Neutrophil (primary cell): ENCODE measurements at regions not wholly inside any gene's neighbourhood (a gene's known extent, or its start where the extent isn't known, plus 50 kb on each side); places are given as distances from the start of the nearest gene placed in this dataset.
"Not testable (repeated sequence)": the region's sequence is repeated elsewhere in the genome, so short reads cannot be mapped to it uniquely, and the experiment has no call there.

Source experiments
- H3K27ac ChIP-seq: fragments of 200-600 bp; sonication (generic); 2 replicates; pipeline ENCODE4 v1.5.1; 2016; ENCODE audit warnings: mild to moderate bottlenecking, moderate library complexity
- H3K27me3 ChIP-seq: fragments of 200-600 bp; sonication (generic); 2 replicates; pipeline ENCODE4 v1.6.0; 2016; ENCODE audit warnings: mild to moderate bottlenecking
- H3K36me3 ChIP-seq: fragments of 200-600 bp; sonication (generic); 2 replicates; pipeline ENCODE4 v1.5.1; 2017
- H3K4me1 ChIP-seq, 2 experiments: fragments of 200-600 bp in 1 of 2; sonication (generic) in 1 of 2; 1 replicate in 1 of 2; 2 replicates in 1 of 2; pipeline versions ENCODE4 v1.5.1 to v1.6.1; 2013 to 2016; ENCODE audit warnings: low read depth in 1 of 2, low read length in 1 of 2, mild to moderate bottlenecking in 1 of 2, moderate library complexity in 1 of 2; ENCODE audit not compliant: control insufficient read depth in 1 of 2, insufficient read depth in 1 of 2
- H3K4me3 ChIP-seq, 2 experiments: fragments of 200-600 bp in 1 of 2; sonication (generic) in 1 of 2; 1 replicate in 1 of 2; 2 replicates in 1 of 2; pipeline ENCODE4 v1.5.1; 2013 to 2016; ENCODE audit warnings: low read depth in 1 of 2, low read length in 1 of 2, mild to moderate bottlenecking in 1 of 2, moderate library complexity in 1 of 2
- H3K9me3 ChIP-seq: fragments of 200-600 bp; sonication (generic); 2 replicates; pipeline ENCODE4 v1.5.1; 2016
- TF ChIP-seq, protein P1 (sequence below): fragments of 200-600 bp; sonication (generic); IDR thresholded peaks from 2 replicates; pipeline ENCODE4 v1.5.1; 2016; ENCODE audit warnings: antibody characterized with exemption

DNA sequence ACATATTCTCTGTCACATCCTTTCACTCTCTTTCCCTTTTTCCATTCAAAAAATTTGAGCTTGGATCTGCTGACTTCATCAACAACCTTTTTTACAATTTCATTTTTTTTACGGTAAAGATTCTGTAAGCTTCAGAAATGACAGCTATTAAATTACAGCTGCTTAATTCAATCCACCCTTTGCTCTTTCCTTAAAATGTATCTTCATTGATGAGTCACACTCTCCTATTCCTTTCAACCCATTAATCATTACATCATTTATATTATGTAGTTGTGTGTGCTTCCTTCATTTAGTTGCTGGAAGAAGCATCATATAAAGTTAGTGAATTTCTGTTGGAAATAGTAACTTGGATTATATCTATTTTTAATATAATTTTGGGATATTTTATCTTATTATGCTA lies 67.1 kb upstream of the MAGI2 start:
- H3K27me3 ChIP-seq, result no peaks in the 10 kb centered on the region
- TF ChIP-seq, protein P1, sequence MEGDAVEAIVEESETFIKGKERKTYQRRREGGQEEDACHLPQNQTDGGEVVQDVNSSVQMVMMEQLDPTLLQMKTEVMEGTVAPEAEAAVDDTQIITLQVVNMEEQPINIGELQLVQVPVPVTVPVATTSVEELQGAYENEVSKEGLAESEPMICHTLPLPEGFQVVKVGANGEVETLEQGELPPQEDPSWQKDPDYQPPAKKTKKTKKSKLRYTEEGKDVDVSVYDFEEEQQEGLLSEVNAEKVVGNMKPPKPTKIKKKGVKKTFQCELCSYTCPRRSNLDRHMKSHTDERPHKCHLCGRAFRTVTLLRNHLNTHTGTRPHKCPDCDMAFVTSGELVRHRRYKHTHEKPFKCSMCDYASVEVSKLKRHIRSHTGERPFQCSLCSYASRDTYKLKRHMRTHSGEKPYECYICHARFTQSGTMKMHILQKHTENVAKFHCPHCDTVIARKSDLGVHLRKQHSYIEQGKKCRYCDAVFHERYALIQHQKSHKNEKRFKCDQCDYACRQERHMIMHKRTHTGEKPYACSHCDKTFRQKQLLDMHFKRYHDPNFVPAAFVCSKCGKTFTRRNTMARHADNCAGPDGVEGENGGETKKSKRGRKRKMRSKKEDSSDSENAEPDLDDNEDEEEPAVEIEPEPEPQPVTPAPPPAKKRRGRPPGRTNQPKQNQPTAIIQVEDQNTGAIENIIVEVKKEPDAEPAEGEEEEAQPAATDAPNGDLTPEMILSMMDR, result no peak
- no peaks in the 10 kb centered on the region for H3K36me3 ChIP-seq
- no peaks in the 10 kb centered on the region for H3K4me1 ChIP-seq
- H3K4me3 ChIP-seq, result no peak overlapping the region
- H3K9me3 ChIP-seq, result no peaks in the 10 kb centered on the region
- no peak overlapping the region for H3K27ac ChIP-seq

DNA sequence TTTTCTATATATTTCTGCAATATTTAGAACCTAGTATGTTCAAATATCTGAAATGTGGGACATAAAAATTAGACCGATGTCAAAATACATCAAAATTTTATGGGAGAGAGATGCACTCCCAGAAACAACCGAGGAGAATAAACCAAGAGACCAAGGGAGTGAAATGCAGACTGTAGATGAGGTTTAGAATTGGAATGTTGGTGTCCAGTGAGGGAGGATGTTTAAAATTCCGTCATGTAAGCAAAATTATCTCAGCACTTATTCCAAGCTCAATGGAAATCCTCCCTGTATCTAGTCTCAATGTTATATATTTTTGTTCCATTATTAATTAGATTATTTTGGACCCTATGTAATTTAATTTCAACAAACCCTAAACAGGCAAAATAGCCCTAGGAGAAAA lies 61.9 kb upstream of the MAGI2 start:
- H3K4me3 ChIP-seq, result no peak overlapping the region
- no peak overlapping the region for H3K27ac ChIP-seq
- H3K36me3 ChIP-seq, result no peaks in the 10 kb centered on the region
- H3K9me3 ChIP-seq, result no peaks in the 10 kb centered on the region
- TF ChIP-seq, protein P1, result no peak
- H3K27me3 ChIP-seq, result no peaks in the 10 kb centered on the region
- H3K4me1 ChIP-seq, result no peaks in the 10 kb centered on the region

DNA sequence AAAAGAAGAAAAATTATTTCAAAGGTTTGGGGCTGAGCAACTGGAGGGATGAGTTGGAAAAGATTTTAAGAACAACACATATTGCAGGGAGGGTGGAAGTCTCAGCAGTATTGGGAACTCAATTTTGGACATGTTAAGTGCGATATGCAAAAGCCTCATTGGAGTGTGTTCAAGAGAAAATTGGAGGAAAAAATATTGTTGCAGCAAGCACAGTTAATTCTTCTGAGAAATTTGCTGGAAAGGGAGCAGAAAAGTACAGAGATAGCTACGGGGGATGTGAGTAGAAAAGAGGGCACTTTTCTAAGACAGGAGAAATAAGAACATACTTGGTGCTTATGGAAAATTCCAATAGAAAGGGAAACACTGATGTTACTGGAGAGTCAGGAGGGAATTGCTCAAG lies 59.8 kb upstream of the MAGI2 start:
- no peaks in the 10 kb centered on the region for H3K27me3 ChIP-seq
- no peaks in the 10 kb centered on the region for H3K36me3 ChIP-seq
- H3K27ac ChIP-seq, result no peak overlapping the region
- TF ChIP-seq, protein P1, result no peak
- H3K4me1 ChIP-seq, result no peaks in the 10 kb centered on the region
- H3K4me3 ChIP-seq, result no peak overlapping the region
- H3K9me3 ChIP-seq, result no peaks in the 10 kb centered on the region

DNA sequence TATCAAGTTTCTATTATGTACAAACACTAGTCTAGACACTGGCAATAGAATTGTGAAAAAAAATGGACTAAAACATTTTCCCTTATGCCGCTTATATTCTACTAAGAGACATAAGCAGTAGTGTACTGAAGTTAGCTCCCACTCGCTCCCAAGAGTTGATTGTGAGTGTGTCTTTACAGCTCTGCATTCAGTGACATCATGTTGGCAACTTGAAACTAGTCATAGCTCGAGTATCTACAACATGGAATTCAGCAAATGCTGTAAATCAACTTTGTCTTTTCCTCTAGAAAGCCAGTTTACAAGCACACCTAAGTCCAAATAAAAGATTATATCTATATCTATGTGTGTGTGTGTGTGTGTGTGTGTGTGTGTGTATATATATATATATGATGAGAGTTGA lies 58.8 kb upstream of the MAGI2 start:
- H3K4me3 ChIP-seq, result no peak overlapping the region
- H3K36me3 ChIP-seq, result no peaks in the 10 kb centered on the region
- no peak overlapping the region for H3K27ac ChIP-seq
- H3K9me3 ChIP-seq, result no peaks in the 10 kb centered on the region
- TF ChIP-seq, protein P1, result no peak
- no peaks in the 10 kb centered on the region for H3K4me1 ChIP-seq
- no peaks in the 10 kb centered on the region for H3K27me3 ChIP-seq

DNA sequence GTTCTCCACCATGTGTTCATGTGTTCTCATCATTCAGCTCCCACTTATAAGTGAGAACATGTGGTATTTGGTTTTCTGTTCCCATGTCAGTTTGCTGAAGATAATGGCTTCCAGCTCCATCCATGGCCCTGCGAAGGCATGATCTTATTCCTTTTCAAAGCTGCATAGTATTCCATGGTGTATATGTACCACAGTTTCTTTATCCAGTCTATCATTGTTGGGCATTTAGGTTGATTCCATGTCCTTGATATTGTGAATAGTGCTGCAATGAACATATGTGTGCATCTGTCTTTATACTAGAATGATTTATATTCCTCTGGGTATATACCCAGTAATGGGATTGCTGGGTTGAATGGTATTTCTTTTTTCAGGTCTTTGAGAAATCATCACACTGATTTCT lies 57.6 kb upstream of the MAGI2 start:
- not testable (repeated sequence) for H3K4me3 ChIP-seq, H3K4me1 ChIP-seq, H3K27me3 ChIP-seq, H3K27ac ChIP-seq, H3K9me3 ChIP-seq, H3K36me3 ChIP-seq

DNA sequence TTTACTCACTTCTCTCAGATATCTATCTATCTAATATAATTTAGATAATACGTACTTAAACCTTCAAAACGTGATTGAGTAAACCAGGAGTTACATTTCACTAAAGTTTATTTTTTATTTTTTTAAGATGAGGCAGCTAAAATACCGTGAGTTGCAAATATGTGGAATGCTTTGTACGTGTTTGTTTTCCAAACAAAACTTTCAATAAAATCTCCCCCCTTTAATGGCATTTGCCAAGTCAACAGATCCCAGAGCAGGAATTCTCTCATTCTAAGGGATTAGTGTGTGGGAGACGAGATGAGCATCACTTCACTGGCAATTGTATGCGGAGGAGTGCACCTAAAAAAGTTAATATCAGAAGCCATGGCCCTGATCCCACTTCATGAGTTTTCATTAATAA lies 53.7 kb upstream of the MAGI2 start:
- TF ChIP-seq, protein P1, result no peak
- H3K36me3 ChIP-seq, result no peaks in the 10 kb centered on the region

More for the DNA sequence above, 53.7 kb upstream of the MAGI2 start:
- no peaks in the 10 kb centered on the region for H3K27me3 ChIP-seq
- H3K27ac ChIP-seq, result no peak overlapping the region
- no peaks in the 10 kb centered on the region for H3K4me1 ChIP-seq
- no peaks in the 10 kb centered on the region for H3K9me3 ChIP-seq
- no peak overlapping the region for H3K4me3 ChIP-seq
